ENCODE measurements at regions not wholly inside any gene's neighbourhood (a gene's known extent, or its start where the extent isn't known, plus 50 kb on each side); places are given as distances from the start of the nearest gene placed in this dataset.

- no peak for TF ChIP-seq CTCF (IDR thresholded peaks at IDR 0.05)
- no peak for TF ChIP-seq POLR2AphosphoS5 (IDR thresholded peaks at IDR 0.05)
These were observed 466.6 kb upstream of the PABPC4L start for GRCh38 chr4:134668237-134668636.
